OCI-LY3 (cell line): ENCODE measurements at regions not wholly inside any gene's neighbourhood (a gene's known extent, or its start where the extent isn't known, plus 50 kb on each side); places are given as distances from the start of the nearest gene placed in this dataset.
A peak's percentile ranks its signal among the peaks of the same experiment; 100 is the strongest.

Experiments used
- EZH2phosphoT487 ChIP-seq: fragments of 200-600 bp; shearing (Covaris generic); IDR thresholded peaks from 2 replicates; pipeline ENCODE4 v1.6.1; 2018; ENCODE audit warnings: antibody characterized with exemption, mixed run types, low read depth
- TF ChIP-seq, protein P1 (sequence below): fragments of 200-600, 300-600 bp; sonication (generic); IDR thresholded peaks from 2 replicates; pipeline ENCODE4 v1.5.1; 2014; ENCODE audit warnings: antibody characterized with exemption, low read length, low read depth

- no peak for TF ChIP-seq EZH2phosphoT487
- TF ChIP-seq, protein P1, sequence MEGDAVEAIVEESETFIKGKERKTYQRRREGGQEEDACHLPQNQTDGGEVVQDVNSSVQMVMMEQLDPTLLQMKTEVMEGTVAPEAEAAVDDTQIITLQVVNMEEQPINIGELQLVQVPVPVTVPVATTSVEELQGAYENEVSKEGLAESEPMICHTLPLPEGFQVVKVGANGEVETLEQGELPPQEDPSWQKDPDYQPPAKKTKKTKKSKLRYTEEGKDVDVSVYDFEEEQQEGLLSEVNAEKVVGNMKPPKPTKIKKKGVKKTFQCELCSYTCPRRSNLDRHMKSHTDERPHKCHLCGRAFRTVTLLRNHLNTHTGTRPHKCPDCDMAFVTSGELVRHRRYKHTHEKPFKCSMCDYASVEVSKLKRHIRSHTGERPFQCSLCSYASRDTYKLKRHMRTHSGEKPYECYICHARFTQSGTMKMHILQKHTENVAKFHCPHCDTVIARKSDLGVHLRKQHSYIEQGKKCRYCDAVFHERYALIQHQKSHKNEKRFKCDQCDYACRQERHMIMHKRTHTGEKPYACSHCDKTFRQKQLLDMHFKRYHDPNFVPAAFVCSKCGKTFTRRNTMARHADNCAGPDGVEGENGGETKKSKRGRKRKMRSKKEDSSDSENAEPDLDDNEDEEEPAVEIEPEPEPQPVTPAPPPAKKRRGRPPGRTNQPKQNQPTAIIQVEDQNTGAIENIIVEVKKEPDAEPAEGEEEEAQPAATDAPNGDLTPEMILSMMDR = peak; percentile 11; the same call in 1 of the 2 replicates
These were observed 58.2 kb upstream of the NEUROD1 start for GRCh38 chr2:181738563-181738962.
